ENCODE measurements at regions not wholly inside any gene's neighbourhood (a gene's known extent, or its start where the extent isn't known, plus 50 kb on each side); places are given as distances from the start of the nearest gene placed in this dataset.

DNA sequence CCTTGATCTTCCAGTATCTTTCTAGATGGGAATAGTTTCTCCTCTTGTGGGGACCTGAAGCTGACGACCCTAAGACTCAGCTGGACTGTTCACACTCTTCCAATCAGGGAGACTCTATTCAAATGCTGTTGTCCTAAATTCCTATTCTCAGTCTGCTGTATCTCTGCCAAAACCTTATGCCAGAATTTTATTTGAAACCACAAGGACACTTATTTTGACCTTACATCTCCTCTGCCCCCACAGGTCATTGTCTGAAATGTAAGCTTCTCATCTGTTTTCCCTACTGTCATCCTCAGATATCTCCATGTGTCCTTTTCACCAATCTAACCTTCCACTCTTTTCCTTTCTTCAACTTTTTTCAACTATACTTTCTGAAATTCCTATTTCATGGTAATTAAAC, 289.5 kb upstream of the SGK1 start:
- H3K27ac ChIP-seq = no peak overlapping the region
- H3K27me3 ChIP-seq = no peaks in the 10 kb centered on the region
- intact Hi-C loops (cut with DNase I) = no loop called here
- H3K9ac ChIP-seq (ENCODE audit: low read depth in 2 of 2, low read length in 2 of 2) = no peak overlapping the region
- no peaks in the 10 kb centered on the region for H3K4me1 ChIP-seq
- no peak overlapping the region for H3K4me3 ChIP-seq
- no peaks in the 10 kb centered on the region for H3K9me3 ChIP-seq
- DNase-seq = no peak
- no peak for TF ChIP-seq CTCF (IDR thresholded peaks at IDR 0.05)
- H3K36me3 ChIP-seq = no peaks in the 10 kb centered on the region

- Histone ChIP-seq H3K9ac (ENCODE audit: low read depth in 2 of 2, low read length in 2 of 2) (no peak overlapping the region), H3K9me3 (no peaks in the 10 kb centered on the region), H3K4me3 (no peak overlapping the region), H3K36me3 (no peaks in the 10 kb centered on the region), H3K27ac (no peak overlapping the region), H3K4me1 (no peaks in the 10 kb centered on the region), H3K27me3 (no peaks in the 10 kb centered on the region)
- intact Hi-C loops (cut with DNase I) = no loop called here
- no peak for TF ChIP-seq CTCF (IDR thresholded peaks at IDR 0.05)
- no peak for DNase-seq
Observed at GRCh38 chr6:134605034-134605433, 287.1 kb upstream of the SGK1 start.

DNA sequence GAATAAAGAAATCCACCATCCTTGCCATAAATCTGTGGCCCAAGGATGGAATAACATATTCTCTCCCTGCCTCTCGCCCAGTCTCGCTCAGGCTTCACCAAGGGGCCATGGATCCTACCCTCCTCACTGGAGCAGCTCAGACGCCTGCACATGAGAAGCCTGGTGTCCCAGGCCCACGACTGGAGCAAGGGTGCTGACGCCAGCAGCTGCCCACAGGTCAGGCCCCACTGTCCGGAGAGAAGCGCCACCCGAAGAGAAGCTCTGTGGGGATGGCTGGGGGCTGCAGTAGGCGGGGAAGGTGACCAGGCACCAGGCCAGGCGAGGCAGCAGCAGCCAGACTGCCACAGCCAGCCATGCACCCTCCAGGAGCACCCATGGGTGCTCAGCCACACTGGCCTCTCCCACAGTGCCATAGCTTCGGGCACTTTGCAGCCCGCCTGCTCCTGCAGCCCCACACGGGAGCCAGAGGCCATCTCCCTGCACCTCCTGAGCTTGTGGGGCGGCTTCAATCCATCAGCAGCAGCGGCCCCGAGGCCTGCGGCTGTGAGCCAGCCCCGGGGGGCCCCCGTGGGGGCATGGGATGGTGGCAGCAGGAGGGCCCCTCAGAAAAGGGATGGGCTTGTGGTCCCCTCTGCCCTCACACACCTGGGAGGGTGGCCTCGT, 286.2 kb upstream of the SGK1 start:
- Histone ChIP-seq H3K9me3 (no peaks in the 10 kb centered on the region), H3K9ac (ENCODE audit: low read depth in 2 of 2, low read length in 2 of 2) (no peak overlapping the region), H3K36me3 (no peaks in the 10 kb centered on the region), H3K4me3 (no peak overlapping the region), H3K4me1 (no peaks in the 10 kb centered on the region), H3K27ac (no peak overlapping the region), H3K27me3 (no peaks in the 10 kb centered on the region)
- intact Hi-C loops (cut with DNase I) = no loop called here
- TF ChIP-seq CTCF (IDR thresholded peaks at IDR 0.05) = no peak
- DNase-seq = no peak

DNA sequence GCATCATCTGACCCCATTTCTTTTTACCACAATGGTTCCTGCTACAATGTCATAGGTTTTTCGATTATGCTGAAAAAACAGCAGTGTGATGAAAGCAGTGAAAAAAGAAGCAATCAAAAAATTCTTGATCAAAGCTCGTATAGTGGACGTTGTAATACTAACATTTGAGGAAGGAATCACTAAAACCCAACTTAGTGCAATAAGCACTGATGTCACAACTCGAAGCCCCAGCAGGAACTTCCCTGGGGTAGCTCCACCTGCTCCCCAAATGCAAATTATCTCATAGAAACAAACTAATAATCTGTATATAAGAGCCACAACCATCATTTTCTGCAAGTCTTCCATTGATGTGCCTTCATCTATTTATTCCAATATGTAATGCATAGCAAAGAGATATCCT, 285.6 kb upstream of the SGK1 start:
- Histone ChIP-seq H3K9me3 (no peaks in the 10 kb centered on the region), H3K27ac (no peak overlapping the region), H3K27me3 (no peaks in the 10 kb centered on the region), H3K36me3 (no peaks in the 10 kb centered on the region), H3K4me1 (no peaks in the 10 kb centered on the region), H3K4me3 (no peak overlapping the region), H3K9ac (ENCODE audit: low read depth in 2 of 2, low read length in 2 of 2) (no peak overlapping the region)
- intact Hi-C loops (cut with DNase I) = no loop called here
- DNase-seq = no peak
- no peak for TF ChIP-seq CTCF (IDR thresholded peaks at IDR 0.05)

- intact Hi-C loops (cut with DNase I) = no loop called here
- no peak for DNase-seq
Observed at GRCh38 chr6:134602123-134602522, 284.2 kb upstream of the SGK1 start.

More at GRCh38 chr6:134602123-134602522, 284.2 kb upstream of the SGK1 start:
- Histone ChIP-seq H3K27ac (no peak overlapping the region), H3K9me3 (no peaks in the 10 kb centered on the region), H3K36me3 (no peaks in the 10 kb centered on the region), H3K9ac (ENCODE audit: low read depth in 2 of 2, low read length in 2 of 2) (no peak overlapping the region), H3K27me3 (no peaks in the 10 kb centered on the region), H3K4me3 (no peak overlapping the region), H3K4me1 (no peaks in the 10 kb centered on the region)
- no peak for TF ChIP-seq CTCF (IDR thresholded peaks at IDR 0.05)

Data from colonic mucosa (tissue), 4 donors.